Heart left ventricle (tissue), 16 donors: ENCODE measurements at regions not wholly inside any gene's neighbourhood (a gene's known extent, or its start where the extent isn't known, plus 50 kb on each side); places are given as distances from the start of the nearest gene placed in this dataset.

Source experiments
- ATAC-seq, 4 donors: fragments of 200-7000 bp; cut with Tn5 transposase; one replicate each; pipeline ENCODE4 v1.9.1; 2020 to 2022; ENCODE audit warnings: moderate library complexity in 4 of 4, mild to moderate bottlenecking in 3 of 4, moderate number of reproducible peaks in 1 of 4
- DNase-seq, 5 donors: peaks; one replicate each; pipeline ENCODE4 v3.0.0-alpha.2; 2020
- H3K27ac ChIP-seq, 12 donors: fragments of 200-600 bp; sonication (generic) in 4 of 12; one replicate each; pipeline versions ENCODE4 v1.5.0 to v1.8.0; 2016 to 2022; ENCODE audit warnings: mild to moderate bottlenecking in 2 of 12
- H3K27me3 ChIP-seq, 9 donors: fragments of 200-600 bp; sonication (generic) in 2 of 9; one replicate each; pipeline versions ENCODE4 v1.5.1 to v1.8.0; 2016 to 2022; ENCODE audit warnings: mild to moderate bottlenecking in 3 of 9
- H3K36me3 ChIP-seq, 9 donors: fragments of 200-600 bp; sonication (generic) in 2 of 9; one replicate each; pipeline versions ENCODE4 v1.5.0 to v1.8.0; 2018 to 2022; ENCODE audit warnings: mild to moderate bottlenecking in 2 of 9
- H3K4me1 ChIP-seq, 12 donors: fragments of 200-600 bp; sonication (generic) in 4 of 12; one replicate each; pipeline versions ENCODE4 v1.5.0 to v1.8.0; 2016 to 2022; ENCODE audit warnings: mild to moderate bottlenecking in 3 of 12
- H3K4me3 ChIP-seq, 12 donors: fragments of 200-600 bp; sonication (generic) in 4 of 12; one replicate each; pipeline versions ENCODE4 v1.5.0 to v1.8.0; 2017 to 2022; ENCODE audit warnings: mild to moderate bottlenecking in 9 of 12, moderate library complexity in 4 of 12
- H3K9me3 ChIP-seq, 12 donors: fragments of 200-600 bp; sonication (generic) in 4 of 12; one replicate each; pipeline versions ENCODE4 v1.5.0 to v1.8.0; 2016 to 2022; ENCODE audit warnings: mild to moderate bottlenecking in 1 of 12
- CTCF ChIP-seq, 12 donors: fragments of 200-600 bp; sonication (generic) in 4 of 12; IDR thresholded peaks; one replicate each; pipeline versions ENCODE4 v1.5.0 to v1.8.0; 2018 to 2022; ENCODE audit warnings: antibody characterized with exemption in 12 of 12, mild to moderate bottlenecking in 5 of 12
- POLR2A ChIP-seq, 2 donors: fragments of 450-650 bp; IDR thresholded peaks; one replicate each; pipeline ENCODE4 v1.6.1; 2017; ENCODE audit warnings: antibody characterized with exemption in 2 of 2, mild to moderate bottlenecking in 2 of 2, moderate library complexity in 2 of 2
- WGBS, 4 donors: extraction: QIAGEN DNeasy Blood & Tissue Kit in 2 of 4; methylation state at CpG; one replicate each; pipeline versions ENCODE4 v1.1.5 to v1.1.7; 2013 to 2018; 5-methylcytosine and 5-hydroxymethylcytosine counted together
- intact Hi-C, 10 donors: fragments of 100-400 bp; cut with DNase I; formaldehyde crosslinking; loops; one replicate each; pipeline versions ENCODE4 v1.11.1 to v1.14.2; 2022
- donor health status: ischemic (EF 13 %, LVEDD 7.1; RV severe dilation, severe dysfunction).
- donor health status: healthy with polysubstance abuse.
- donor health status: DM: no; HTN: yes; CAD: no.
- donor health status: DM: no; HTN: no; CAD: no.
- donor health status: ischemic (EF 25% LVEDD 6.9; RV normal size, moderate dysfunction).
- donor health status: ischemic (EF 25% LVEDD 5.7; RV mildly dilated, moderate dysfunction).
- donor health status: healthy.
- donor health status: DM: yes; HTN: yes; CAD: no.
- donor health status: ischemic (EF 35%, LVEDD 5.7; RV mildly dilated, moderate dysfunction).
- donor health status: nonischemic (EF 11% LVEDD 7.7; RV severe dilation, severe dysfunction).
- donor health status: DM: yes; HTN: yes; CAD: no.
- donor health status: PGD.
- donor health status: ischemic (EF 29% LVEDD 5.4; RV normal size, mild dysfunction).
- donor health status: nonischemic (EF 23%, LVEDD 6.1; RV moderate dilation, normal function).

GRCh38 chr3:161585922-161586321 lies 89.3 kb downstream of the OTOL1 start:
- intact Hi-C loops: no loop called here
- Histone ChIP-seq H3K36me3 (no peaks in the 10 kb centered on the region), H3K9me3 (no peaks in the 10 kb centered on the region), H3K4me1 (no peaks in the 10 kb centered on the region), H3K27me3 (no peaks in the 10 kb centered on the region), H3K4me3 (no peak overlapping the region), H3K27ac (no peak overlapping the region)
- no peak for DNase-seq
- no peak for ATAC-seq
- TF ChIP-seq CTCF (IDR thresholded peaks at IDR 0.05): no peak
- TF ChIP-seq POLR2A (IDR thresholded peaks at IDR 0.05): no peak

GRCh38 chr3:161586556-161587235 lies 90.1 kb downstream of the OTOL1 start:
- no peaks in the 10 kb centered on the region for H3K9me3 ChIP-seq
- H3K27me3 ChIP-seq: no peaks in the 10 kb centered on the region
- no peaks in the 10 kb centered on the region for H3K36me3 ChIP-seq
- intact Hi-C loops: no loop called here
- no peak for DNase-seq
- H3K4me1 ChIP-seq: no peaks in the 10 kb centered on the region
- H3K4me3 ChIP-seq: no peak overlapping the region
- TF ChIP-seq CTCF (IDR thresholded peaks at IDR 0.05): no peak
- no peak for TF ChIP-seq POLR2A (IDR thresholded peaks at IDR 0.05)
- H3K27ac ChIP-seq: no peak overlapping the region
- no peak for ATAC-seq

- no peak for ATAC-seq
- H3K9me3 ChIP-seq: no peaks in the 10 kb centered on the region
- H3K4me3 ChIP-seq: no peak overlapping the region
- H3K4me1 ChIP-seq: no peaks in the 10 kb centered on the region
- H3K36me3 ChIP-seq: no peaks in the 10 kb centered on the region
- no peak overlapping the region for H3K27ac ChIP-seq
- intact Hi-C loops: no loop called here
- DNase-seq: no peak
- no peaks in the 10 kb centered on the region for H3K27me3 ChIP-seq
- TF ChIP-seq CTCF (IDR thresholded peaks at IDR 0.05) (no peak), POLR2A (IDR thresholded peaks at IDR 0.05) (no peak)
- WGBS, 4 donors: 81 to 91% (median 85%) methylated on average over 2 of the region's 2 CpGs
Measured at GRCh38 chr3:161598639-161599038, 102.0 kb downstream of the OTOL1 start.

GRCh38 chr3:161599697-161600096 lies 103.1 kb downstream of the OTOL1 start:
- H3K9me3 ChIP-seq: no peaks in the 10 kb centered on the region
- H3K27ac ChIP-seq: no peak overlapping the region
- no peaks in the 10 kb centered on the region for H3K4me1 ChIP-seq
- DNase-seq (no peak), ATAC-seq (no peak)
- no peaks in the 10 kb centered on the region for H3K36me3 ChIP-seq
- WGBS, 4 donors: 50 to 68% (median 56%) methylated on average over 1 of the region's 1 CpG
- H3K4me3 ChIP-seq: no peak overlapping the region
- H3K27me3 ChIP-seq: no peaks in the 10 kb centered on the region
- intact Hi-C loops: no loop called here
- TF ChIP-seq CTCF (IDR thresholded peaks at IDR 0.05) (no peak), POLR2A (IDR thresholded peaks at IDR 0.05) (no peak)
